ENCODE measurements at regions not wholly inside any gene's neighbourhood (a gene's known extent, or its start where the extent isn't known, plus 50 kb on each side); places are given as distances from the start of the nearest gene placed in this dataset.

DNA sequence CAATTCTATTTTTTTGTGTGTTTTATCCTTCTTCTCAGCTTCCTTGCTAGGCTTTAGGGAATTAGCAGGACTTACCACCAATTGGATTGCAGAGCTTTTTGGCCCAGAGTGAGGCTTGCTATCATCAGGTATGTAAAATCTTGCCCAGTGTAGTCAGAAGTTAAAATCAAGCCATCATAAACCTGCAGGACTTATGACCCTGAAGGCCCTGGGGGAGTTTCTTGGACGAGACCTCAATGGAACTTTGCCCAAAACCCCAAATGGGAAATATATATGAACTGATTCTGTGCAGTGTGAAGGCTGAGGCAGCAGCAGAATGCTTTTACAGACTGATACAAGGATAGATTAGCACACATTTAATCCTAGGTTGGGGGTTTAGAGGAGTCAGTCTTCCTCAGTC, 287.0 kb downstream of the SH3GL2 start (continued):
- TF ChIP-seq, protein P1, sequence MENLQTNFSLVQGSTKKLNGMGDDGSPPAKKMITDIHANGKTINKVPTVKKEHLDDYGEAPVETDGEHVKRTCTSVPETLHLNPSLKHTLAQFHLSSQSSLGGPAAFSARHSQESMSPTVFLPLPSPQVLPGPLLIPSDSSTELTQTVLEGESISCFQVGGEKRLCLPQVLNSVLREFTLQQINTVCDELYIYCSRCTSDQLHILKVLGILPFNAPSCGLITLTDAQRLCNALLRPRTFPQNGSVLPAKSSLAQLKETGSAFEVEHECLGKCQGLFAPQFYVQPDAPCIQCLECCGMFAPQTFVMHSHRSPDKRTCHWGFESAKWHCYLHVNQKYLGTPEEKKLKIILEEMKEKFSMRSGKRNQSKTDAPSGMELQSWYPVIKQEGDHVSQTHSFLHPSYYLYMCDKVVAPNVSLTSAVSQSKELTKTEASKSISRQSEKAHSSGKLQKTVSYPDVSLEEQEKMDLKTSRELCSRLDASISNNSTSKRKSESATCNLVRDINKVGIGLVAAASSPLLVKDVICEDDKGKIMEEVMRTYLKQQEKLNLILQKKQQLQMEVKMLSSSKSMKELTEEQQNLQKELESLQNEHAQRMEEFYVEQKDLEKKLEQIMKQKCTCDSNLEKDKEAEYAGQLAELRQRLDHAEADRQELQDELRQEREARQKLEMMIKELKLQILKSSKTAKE (IDR thresholded peaks at IDR 0.05; ENCODE audit: low read depth, poor library complexity, severe bottlenecking): no peak
- TF ChIP-seq, protein P2, sequence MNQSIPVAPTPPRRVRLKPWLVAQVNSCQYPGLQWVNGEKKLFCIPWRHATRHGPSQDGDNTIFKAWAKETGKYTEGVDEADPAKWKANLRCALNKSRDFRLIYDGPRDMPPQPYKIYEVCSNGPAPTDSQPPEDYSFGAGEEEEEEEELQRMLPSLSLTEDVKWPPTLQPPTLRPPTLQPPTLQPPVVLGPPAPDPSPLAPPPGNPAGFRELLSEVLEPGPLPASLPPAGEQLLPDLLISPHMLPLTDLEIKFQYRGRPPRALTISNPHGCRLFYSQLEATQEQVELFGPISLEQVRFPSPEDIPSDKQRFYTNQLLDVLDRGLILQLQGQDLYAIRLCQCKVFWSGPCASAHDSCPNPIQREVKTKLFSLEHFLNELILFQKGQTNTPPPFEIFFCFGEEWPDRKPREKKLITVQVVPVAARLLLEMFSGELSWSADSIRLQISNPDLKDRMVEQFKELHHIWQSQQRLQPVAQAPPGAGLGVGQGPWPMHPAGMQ (IDR thresholded peaks at IDR 0.05; ENCODE audit: borderline replicate concordance): no peak
- TF ChIP-seq PAX8 (IDR thresholded peaks at IDR 0.05) (no peak), ASH2L (IDR thresholded peaks at IDR 0.05; ENCODE audit: borderline replicate concordance, low read depth) (no peak), POLR2A (IDR thresholded peaks at IDR 0.05; ENCODE audit: low read depth, low read length) (no peak), LARP7 (IDR thresholded peaks at IDR 0.05) (no peak), HDAC6 (IDR thresholded peaks at IDR 0.05; ENCODE audit: unreplicated experiment) (no peak), ZNF622 (IDR thresholded peaks at IDR 0.05) (no peak), FOXM1 (IDR thresholded peaks at IDR 0.05; ENCODE audit: low read depth, low read length) (no peak)
- TF ChIP-seq, protein P3, sequence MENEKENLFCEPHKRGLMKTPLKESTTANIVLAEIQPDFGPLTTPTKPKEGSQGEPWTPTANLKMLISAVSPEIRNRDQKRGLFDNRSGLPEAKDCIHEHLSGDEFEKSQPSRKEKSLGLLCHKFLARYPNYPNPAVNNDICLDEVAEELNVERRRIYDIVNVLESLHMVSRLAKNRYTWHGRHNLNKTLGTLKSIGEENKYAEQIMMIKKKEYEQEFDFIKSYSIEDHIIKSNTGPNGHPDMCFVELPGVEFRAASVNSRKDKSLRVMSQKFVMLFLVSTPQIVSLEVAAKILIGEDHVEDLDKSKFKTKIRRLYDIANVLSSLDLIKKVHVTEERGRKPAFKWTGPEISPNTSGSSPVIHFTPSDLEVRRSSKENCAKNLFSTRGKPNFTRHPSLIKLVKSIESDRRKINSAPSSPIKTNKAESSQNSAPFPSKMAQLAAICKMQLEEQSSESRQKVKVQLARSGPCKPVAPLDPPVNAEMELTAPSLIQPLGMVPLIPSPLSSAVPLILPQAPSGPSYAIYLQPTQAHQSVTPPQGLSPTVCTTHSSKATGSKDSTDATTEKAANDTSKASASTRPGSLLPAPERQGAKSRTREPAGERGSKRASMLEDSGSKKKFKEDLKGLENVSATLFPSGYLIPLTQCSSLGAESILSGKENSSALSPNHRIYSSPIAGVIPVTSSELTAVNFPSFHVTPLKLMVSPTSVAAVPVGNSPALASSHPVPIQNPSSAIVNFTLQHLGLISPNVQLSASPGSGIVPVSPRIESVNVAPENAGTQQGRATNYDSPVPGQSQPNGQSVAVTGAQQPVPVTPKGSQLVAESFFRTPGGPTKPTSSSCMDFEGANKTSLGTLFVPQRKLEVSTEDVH (IDR thresholded peaks at IDR 0.05; ENCODE audit: low read depth, partially characterized antibody): no peak
- TF ChIP-seq, protein P4, sequence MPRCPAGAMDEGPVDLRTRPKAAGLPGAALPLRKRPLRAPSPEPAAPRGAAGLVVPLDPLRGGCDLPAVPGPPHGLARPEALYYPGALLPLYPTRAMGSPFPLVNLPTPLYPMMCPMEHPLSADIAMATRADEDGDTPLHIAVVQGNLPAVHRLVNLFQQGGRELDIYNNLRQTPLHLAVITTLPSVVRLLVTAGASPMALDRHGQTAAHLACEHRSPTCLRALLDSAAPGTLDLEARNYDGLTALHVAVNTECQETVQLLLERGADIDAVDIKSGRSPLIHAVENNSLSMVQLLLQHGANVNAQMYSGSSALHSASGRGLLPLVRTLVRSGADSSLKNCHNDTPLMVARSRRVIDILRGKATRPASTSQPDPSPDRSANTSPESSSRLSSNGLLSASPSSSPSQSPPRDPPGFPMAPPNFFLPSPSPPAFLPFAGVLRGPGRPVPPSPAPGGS (IDR thresholded peaks at IDR 0.05; ENCODE audit: borderline replicate concordance, insufficient read depth, low read depth, low read length, poor library complexity, severe bottlenecking): no peak
- TF ChIP-seq, protein P5, sequence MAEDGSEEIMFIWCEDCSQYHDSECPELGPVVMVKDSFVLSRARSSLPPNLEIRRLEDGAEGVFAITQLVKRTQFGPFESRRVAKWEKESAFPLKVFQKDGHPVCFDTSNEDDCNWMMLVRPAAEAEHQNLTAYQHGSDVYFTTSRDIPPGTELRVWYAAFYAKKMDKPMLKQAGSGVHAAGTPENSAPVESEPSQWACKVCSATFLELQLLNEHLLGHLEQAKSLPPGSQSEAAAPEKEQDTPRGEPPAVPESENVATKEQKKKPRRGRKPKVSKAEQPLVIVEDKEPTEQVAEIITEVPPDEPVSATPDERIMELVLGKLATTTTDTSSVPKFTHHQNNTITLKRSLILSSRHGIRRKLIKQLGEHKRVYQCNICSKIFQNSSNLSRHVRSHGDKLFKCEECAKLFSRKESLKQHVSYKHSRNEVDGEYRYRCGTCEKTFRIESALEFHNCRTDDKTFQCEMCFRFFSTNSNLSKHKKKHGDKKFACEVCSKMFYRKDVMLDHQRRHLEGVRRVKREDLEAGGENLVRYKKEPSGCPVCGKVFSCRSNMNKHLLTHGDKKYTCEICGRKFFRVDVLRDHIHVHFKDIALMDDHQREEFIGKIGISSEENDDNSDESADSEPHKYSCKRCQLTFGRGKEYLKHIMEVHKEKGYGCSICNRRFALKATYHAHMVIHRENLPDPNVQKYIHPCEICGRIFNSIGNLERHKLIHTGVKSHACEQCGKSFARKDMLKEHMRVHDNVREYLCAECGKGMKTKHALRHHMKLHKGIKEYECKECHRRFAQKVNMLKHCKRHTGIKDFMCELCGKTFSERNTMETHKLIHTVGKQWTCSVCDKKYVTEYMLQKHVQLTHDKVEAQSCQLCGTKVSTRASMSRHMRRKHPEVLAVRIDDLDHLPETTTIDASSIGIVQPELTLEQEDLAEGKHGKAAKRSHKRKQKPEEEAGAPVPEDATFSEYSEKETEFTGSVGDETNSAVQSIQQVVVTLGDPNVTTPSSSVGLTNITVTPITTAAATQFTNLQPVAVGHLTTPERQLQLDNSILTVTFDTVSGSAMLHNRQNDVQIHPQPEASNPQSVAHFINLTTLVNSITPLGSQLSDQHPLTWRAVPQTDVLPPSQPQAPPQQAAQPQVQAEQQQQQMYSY (CRISPR knock-in tag; IDR thresholded peaks at IDR 0.05): no peak
